Parathyroid adenoma (tissue), 2 donors: ENCODE measurements at regions not wholly inside any gene's neighbourhood (a gene's known extent, or its start where the extent isn't known, plus 50 kb on each side); places are given as distances from the start of the nearest gene placed in this dataset.

Experiments
- H2AFZ ChIP-seq: fragments of 300-600 bp; sonication (generic); one replicate; pipeline ENCODE4 v1.7.0; 2017; ENCODE audit warnings: antibody characterized with exemption, mild to moderate bottlenecking
- H3K27ac ChIP-seq: fragments of 300-600 bp; sonication (generic); one replicate; pipeline ENCODE4 v1.7.0; 2017
- H3K27me3 ChIP-seq: fragments of 300-600 bp; sonication (generic); one replicate; pipeline ENCODE4 v1.7.0; 2017; ENCODE audit warnings: low read length; ENCODE audit not compliant: control insufficient read depth, insufficient read depth
- H3K36me3 ChIP-seq: fragments of 300-600 bp; sonication (generic); one replicate; pipeline ENCODE4 v1.7.0; 2017; ENCODE audit warnings: low read length; ENCODE audit not compliant: control insufficient read depth, insufficient read depth
- H3K4me1 ChIP-seq: fragments of 300-600 bp; sonication (generic); one replicate; pipeline ENCODE4 v1.7.0; 2017; ENCODE audit warnings: control low read depth
- H3K4me2 ChIP-seq: fragments of 300-600 bp; sonication (generic); one replicate; pipeline ENCODE4 v1.7.0; 2017; ENCODE audit warnings: low read length
- H3K4me3 ChIP-seq: fragments of 300-600 bp; sonication (generic); one replicate; pipeline ENCODE4 v1.7.0; 2017; ENCODE audit warnings: low read depth, low read length
- H3K79me2 ChIP-seq: fragments of 300-600 bp; sonication (generic); one replicate; pipeline ENCODE4 v1.7.0; 2017; ENCODE audit warnings: control low read depth
- H3K9ac ChIP-seq: fragments of 300-600 bp; sonication (generic); one replicate; pipeline ENCODE4 v1.7.0; 2017; ENCODE audit warnings: mild to moderate bottlenecking
- H3K9me3 ChIP-seq: fragments of 300-600 bp; sonication (generic); one replicate; pipeline ENCODE4 v1.7.0; 2017; ENCODE audit warnings: low read length; ENCODE audit not compliant: control insufficient read depth
- CTCF ChIP-seq: fragments of 300-600 bp; sonication (generic); IDR thresholded peaks from one replicate; pipeline ENCODE4 v1.7.0; 2017; ENCODE audit warnings: antibody characterized with exemption, mild to moderate bottlenecking
- donor health status: primary hyperparathyroidism.

GRCh38 chr5:33332804-33333203 lies 108.0 kb upstream of the TARS1 start:
- Histone ChIP-seq H3K79me2 (no peaks in the 10 kb centered on the region), H3K36me3 (no peaks in the 10 kb centered on the region), H3K27ac (no peak overlapping the region), H3K4me2 (no peak overlapping the region), H3K27me3 (no peaks in the 10 kb centered on the region), H3K9me3 (no peaks in the 10 kb centered on the region), H3K4me3 (no peak overlapping the region), H2AFZ (no peak overlapping the region), H3K4me1 (no peaks in the 10 kb centered on the region), H3K9ac (no peak overlapping the region)
- no peak for TF ChIP-seq CTCF

GRCh38 chr5:33334829-33335228 lies 105.9 kb upstream of the TARS1 start:
- TF ChIP-seq CTCF, result no peak
- Histone ChIP-seq H3K27ac (no peak overlapping the region), H3K4me1 (no peaks in the 10 kb centered on the region)

GRCh38 chr5:33336891-33337636 lies 103.7 kb upstream of the TARS1 start:
- H3K79me2 ChIP-seq, result no peaks in the 10 kb centered on the region
- H2AFZ ChIP-seq, result no peak overlapping the region
- no peak overlapping the region for H3K27ac ChIP-seq
- H3K4me1 ChIP-seq, result no peaks in the 10 kb centered on the region
- H3K4me3 ChIP-seq, result no peak overlapping the region
- H3K9ac ChIP-seq, result no peak overlapping the region
- TF ChIP-seq CTCF, result no peak
- H3K9me3 ChIP-seq, result no peaks in the 10 kb centered on the region
- no peaks in the 10 kb centered on the region for H3K36me3 ChIP-seq
- H3K27me3 ChIP-seq, result no peaks in the 10 kb centered on the region
- H3K4me2 ChIP-seq, result no peak overlapping the region

More at GRCh38 chr5:33334829-33335228, 105.9 kb upstream of the TARS1 start:
- H2AFZ ChIP-seq, result no peak overlapping the region
- no peak overlapping the region for H3K4me2 ChIP-seq
- H3K4me3 ChIP-seq, result no peak overlapping the region
- no peak overlapping the region for H3K9ac ChIP-seq
- no peaks in the 10 kb centered on the region for H3K9me3 ChIP-seq
- no peaks in the 10 kb centered on the region for H3K27me3 ChIP-seq
- no peaks in the 10 kb centered on the region for H3K36me3 ChIP-seq
- no peaks in the 10 kb centered on the region for H3K79me2 ChIP-seq

- no peak overlapping the region for H3K27ac ChIP-seq
- no peaks in the 10 kb centered on the region for H3K4me1 ChIP-seq
- H3K79me2 ChIP-seq, result no peaks in the 10 kb centered on the region
- no peak overlapping the region for H3K4me3 ChIP-seq
- no peaks in the 10 kb centered on the region for H3K36me3 ChIP-seq
- no peak overlapping the region for H3K9ac ChIP-seq
- H3K4me2 ChIP-seq, result no peak overlapping the region
- no peaks in the 10 kb centered on the region for H3K27me3 ChIP-seq
- TF ChIP-seq CTCF, result no peak
- H2AFZ ChIP-seq, result no peak overlapping the region
- H3K9me3 ChIP-seq, result no peaks in the 10 kb centered on the region
Observed at GRCh38 chr5:33337637-33337992, 103.2 kb upstream of the TARS1 start.
